Activated CD4-positive, CD25-positive, alpha-beta regulatory T cell treated with anti-CD3 and anti-CD28 coated beads, Interleukin-2, amount 50 U/mL, for 24 hours (primary cell): ENCODE measurements at regions not wholly inside any gene's neighbourhood (a gene's known extent, or its start where the extent isn't known, plus 50 kb on each side); places are given as distances from the start of the nearest gene placed in this dataset.
"Not testable (repeated sequence)": the region's sequence is repeated elsewhere in the genome, so short reads cannot be mapped to it uniquely, and the experiment has no call there.

ENCODE experiments used
- ATAC-seq, 2 donors: fragments of 150-1000 bp; cut with Tn5 transposase; one replicate each; pipeline ENCODE4 v1.10.0; 2021; ENCODE audit warnings: mild to moderate bottlenecking in 1 of 2, moderate library complexity in 1 of 2

- ATAC-seq = no peak
Measured at GRCh38 chr6:147674099-147674498, 165.6 kb downstream of the SAMD5 start.

- ATAC-seq = no peak
Measured at GRCh38 chr6:147674794-147675193, 166.3 kb downstream of the SAMD5 start.

DNA sequence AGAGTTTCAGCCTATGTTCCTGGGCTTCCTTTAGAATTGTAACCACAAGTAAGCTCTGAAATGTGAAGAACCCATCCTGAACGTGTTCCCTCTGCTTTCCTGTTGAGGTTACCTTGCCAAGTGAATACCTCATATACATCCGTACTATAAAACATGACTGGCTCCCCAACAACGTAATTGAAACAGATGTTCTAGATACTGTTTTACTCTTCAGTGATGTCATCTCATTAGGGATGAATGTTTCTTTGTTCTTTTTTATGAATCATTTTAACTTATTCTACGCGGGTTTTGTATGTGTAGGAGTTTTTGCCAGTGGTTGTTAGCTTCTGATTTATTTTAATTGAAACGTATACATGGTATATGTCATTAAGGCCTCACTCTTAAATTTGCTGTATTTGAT is 166.8 kb downstream of the SAMD5 start:
- ATAC-seq = no peak

- no peak for ATAC-seq
Measured at GRCh38 chr6:147676495-147677199, 168.2 kb downstream of the SAMD5 start.

GRCh38 chr6:147677647-147678046 is 169.2 kb downstream of the SAMD5 start:
- no peak for ATAC-seq

- ATAC-seq = no peak
Measured at GRCh38 chr6:147678253-147678652, 169.8 kb downstream of the SAMD5 start.

GRCh38 chr6:147684906-147685305 is 176.4 kb downstream of the SAMD5 start:
- ATAC-seq = no peak

GRCh38 chr6:147689398-147689797 is 180.9 kb downstream of the SAMD5 start:
- ATAC-seq = no peak

- ATAC-seq = no peak
Measured at GRCh38 chr6:147691446-147691845, 183.0 kb downstream of the SAMD5 start.

- ATAC-seq = no peak
Measured at GRCh38 chr6:147693181-147693580, 184.7 kb downstream of the SAMD5 start.

GRCh38 chr6:147694556-147694955 is 186.1 kb downstream of the SAMD5 start:
- ATAC-seq = not testable (repeated sequence)

GRCh38 chr6:147695819-147696218 is 187.3 kb downstream of the SAMD5 start:
- no peak for ATAC-seq

- ATAC-seq = no peak
Measured at GRCh38 chr6:147699140-147699539, 190.7 kb downstream of the SAMD5 start.

- ATAC-seq = no peak
Measured at GRCh38 chr6:147699637-147700036, 191.1 kb downstream of the SAMD5 start.

DNA sequence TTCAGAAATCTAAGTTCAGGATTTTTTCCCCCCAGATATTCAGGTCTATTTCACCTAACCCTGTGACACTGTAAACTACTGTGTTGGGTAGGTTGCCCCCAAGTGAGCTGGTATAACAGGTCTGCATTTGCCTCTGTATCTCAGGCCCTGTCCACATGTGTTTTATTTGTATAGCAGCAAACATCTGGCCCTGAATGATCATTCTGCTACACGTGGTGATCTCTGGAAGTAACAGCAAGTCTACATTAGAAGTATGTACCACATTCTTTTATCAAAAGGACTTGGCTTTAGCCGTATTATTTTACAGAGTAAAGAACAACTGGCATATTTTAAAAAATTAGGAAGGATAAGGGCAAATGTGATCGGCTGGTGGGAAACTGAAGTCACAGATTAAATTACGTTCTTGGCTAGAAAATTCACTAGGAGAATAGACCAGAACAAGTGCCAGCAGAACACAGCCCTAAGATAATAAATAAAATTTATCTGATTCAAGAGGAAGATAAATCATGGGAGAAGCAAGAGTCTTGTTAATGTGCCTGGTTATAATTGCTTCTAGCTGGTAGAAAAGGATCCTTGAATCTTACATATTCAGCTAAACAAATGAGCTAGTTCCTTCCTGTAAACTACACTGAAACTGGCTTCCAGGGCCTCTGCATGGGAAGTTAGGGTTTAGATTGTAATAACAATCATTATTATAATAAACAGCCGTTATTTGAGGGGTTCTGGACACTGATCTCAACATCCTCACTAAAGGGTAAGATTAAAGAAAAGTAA is 192.1 kb downstream of the SAMD5 start:
- no peak for ATAC-seq

DNA sequence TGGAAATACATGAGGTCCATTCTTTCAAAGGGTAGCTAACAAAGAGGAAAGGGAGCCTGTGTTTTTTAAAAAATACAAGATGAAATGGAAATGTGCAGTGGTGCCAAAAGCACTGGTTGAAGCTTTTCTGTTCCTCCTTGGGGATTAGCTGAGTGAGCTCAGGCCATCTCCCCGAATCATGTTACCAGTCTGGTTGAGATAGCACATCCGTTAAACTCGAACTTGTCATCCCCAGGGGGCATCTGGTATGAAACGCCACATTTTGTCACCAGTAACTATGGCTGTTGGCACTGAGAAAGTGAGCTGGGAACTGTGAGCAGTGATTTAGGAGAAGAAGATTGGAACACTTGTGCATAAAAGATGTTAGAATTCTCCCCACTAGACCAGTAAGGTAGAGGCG is 196.2 kb downstream of the SAMD5 start:
- ATAC-seq = no peak

DNA sequence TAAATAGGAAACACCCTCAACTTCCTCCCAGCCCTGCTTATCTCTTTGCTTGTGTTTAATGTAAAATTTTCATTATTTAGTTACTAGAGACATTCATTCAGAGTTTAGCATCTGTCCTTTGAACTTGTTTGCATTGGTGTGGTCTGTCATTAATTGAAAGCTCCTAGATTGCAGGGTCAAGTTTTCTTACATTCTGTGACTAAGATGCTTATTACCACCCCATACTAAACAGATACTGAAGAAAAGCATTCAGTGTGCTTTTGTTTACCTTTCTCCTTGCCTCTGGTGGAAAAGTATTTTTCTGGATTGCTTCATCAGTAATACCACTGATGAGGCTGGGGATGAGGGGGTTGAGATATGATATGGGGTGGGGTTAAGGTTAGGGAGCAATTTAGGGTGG is 199.0 kb downstream of the SAMD5 start:
- ATAC-seq = no peak

DNA sequence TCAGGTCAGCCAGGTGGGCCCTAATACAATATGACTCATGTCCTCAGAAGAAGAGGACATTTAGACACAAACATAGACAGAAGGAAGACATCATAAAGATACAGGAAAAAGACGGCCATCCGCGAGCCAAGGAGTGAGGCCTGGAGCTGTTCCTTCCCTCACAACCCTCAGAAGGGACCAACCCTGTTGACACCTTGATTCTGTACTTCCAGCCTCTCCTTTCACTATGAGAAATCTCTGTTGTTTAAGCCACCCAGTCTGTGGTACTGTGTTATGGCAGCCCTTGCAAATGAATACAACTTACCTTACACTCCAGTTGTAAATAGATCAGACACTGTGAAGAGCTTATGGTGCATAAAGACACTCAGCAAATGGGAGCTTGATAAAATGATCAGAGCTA is 199.7 kb downstream of the SAMD5 start:
- ATAC-seq = no peak

DNA sequence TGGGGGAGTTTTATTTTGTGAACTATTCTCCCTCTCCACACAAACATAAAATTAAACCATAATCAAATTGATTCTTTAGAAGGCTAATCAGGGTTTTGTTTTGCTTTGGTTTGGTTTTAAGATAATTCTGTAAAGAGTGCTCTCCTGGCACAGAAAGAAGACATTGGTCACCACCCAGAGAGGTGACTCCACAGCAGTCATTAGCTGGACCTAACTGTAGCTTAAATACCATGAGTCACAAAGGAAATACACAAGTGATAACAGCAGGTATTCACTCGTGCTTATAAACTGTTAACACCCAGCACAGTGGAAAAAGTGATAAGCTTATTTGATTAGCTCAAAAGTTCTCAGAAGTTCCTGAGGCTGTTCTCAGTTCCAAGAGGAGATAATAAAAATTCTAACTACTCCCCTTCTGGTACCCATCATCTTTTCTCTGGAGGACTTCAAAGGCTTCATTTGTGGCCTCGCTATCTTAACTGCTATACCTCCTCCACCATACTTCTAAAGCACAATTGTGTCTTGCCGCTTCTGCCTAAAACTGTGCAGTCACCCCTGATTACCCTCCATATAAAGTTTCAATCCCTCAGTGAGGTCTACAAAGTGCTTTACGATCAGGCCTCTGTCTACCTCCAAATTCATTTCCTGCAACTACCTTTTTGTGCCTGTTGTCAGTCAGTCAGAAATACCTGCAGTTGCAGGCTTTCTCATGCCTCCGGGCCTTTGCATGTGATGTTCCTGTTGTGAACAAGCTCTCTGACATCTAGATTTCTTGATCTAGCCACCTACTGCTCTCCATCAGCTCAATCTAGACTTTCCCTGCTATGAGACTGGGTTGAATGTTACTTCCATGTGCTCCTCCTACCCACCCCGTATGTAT is 201.1 kb downstream of the SAMD5 start:
- ATAC-seq = no peak

DNA sequence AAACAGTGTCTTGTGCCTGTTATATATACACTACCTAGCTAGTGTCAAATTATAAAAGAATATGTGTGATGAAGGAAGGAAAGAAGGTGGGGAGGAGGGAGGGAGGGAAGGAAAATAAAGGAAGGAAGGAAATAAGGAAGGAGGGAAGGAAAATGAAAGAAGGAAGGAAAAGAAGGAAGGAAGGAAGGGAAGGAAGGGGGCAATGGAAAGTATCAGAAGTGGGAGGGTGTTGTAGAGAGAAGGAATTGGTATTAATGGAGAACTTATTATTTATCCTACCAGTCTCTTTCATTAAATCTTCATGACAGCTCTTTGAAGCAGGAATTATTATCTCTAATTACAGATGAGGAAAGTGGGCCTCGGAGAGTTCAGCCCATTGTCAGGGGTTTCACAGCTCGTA is 202.4 kb downstream of the SAMD5 start:
- ATAC-seq = no peak

DNA sequence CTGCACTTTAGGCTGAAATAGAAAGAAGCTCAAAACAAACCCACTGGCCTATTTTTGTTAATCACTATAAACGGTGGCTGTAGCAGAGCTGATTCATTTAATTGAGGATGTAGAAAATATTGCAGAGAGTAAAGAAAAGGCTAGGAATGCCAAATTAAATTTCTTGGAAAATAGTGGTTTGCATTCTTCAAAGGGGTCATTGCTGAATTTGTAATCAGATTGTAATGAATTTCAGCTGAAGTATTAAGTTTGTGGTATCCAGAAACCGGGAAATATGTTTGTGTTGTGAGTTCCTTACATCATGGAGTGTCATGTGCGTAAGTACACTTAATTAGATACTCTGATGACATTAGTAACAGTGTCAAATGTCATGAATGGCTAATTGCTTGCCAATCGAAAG is 203.0 kb downstream of the SAMD5 start:
- no peak for ATAC-seq

DNA sequence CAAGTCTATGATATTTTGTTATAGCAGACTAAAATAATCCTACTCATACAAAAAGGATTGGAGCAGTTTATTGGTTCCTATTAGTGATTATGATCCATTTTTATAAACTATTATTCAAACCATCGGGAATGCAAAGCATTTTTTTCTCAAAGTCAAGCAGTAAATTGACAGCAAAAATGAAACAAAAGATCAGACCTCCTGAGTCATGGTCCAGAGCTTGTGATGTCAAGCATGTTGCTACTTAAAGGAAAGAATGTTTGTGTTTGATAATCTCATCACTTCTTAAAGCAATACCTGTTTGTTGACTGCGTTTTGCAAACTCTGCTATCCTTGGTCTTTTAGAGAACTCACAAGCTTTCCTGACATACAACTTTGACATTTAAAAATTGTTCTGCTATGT is 204.4 kb downstream of the SAMD5 start:
- no peak for ATAC-seq

DNA sequence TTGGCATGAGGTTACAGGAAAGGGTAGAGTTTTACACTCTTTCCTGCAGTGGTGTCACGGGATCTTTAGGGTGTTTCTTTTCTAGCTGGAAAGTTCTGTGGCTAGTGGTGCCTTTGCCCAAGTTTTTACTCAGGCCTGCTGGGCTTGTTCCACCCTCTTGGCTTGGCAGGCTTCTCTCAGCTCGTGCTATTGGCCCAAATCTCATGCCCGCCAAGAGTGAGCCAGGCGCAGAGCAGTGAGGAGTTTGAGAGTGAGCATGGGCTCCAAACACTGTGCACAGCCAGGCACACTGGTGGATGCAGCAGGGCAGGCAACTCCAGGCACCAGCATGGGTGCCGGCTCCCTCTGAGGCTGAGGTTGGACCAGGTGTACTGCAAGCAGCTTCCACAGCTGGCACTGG is 206.5 kb downstream of the SAMD5 start:
- no peak for ATAC-seq

GRCh38 chr6:147716434-147716833 is 207.9 kb downstream of the SAMD5 start:
- no peak for ATAC-seq
